Heart right ventricle (tissue), 16 donors: ENCODE measurements at regions not wholly inside any gene's neighbourhood (a gene's known extent, or its start where the extent isn't known, plus 50 kb on each side); places are given as distances from the start of the nearest gene placed in this dataset.

Experiments used
- ATAC-seq, 8 donors: fragments of 200-7000 bp; cut with Tn5 transposase; one replicate each; pipeline ENCODE4 v1.9.1; 2020; ENCODE audit warnings: mild to moderate bottlenecking in 8 of 8, moderate library complexity in 8 of 8, moderate number of reproducible peaks in 1 of 8
- DNase-seq, 2 donors: peaks; one replicate each; pipeline ENCODE4 v3.0.0-alpha.2; 2020
- H3K27ac ChIP-seq, 10 donors: fragments of 200-600 bp; sonication (generic) in 2 of 10; one replicate each; pipeline versions ENCODE4 v1.5.0 to v1.8.0; 2020 to 2022; ENCODE audit warnings: mild to moderate bottlenecking in 3 of 10
- H3K27me3 ChIP-seq, 7 donors: fragments of 200-600 bp; one replicate each; pipeline ENCODE4 v1.8.0; 2021 to 2022; ENCODE audit warnings: mild to moderate bottlenecking in 2 of 7
- H3K36me3 ChIP-seq, 9 donors: fragments of 200-600 bp; sonication (generic) in 1 of 9; one replicate each; pipeline versions ENCODE4 v1.5.0 to v1.8.0; 2020 to 2022; ENCODE audit warnings: mild to moderate bottlenecking in 2 of 9
- H3K4me1 ChIP-seq, 9 donors: fragments of 200-600 bp; sonication (generic) in 1 of 9; one replicate each; pipeline versions ENCODE4 v1.5.0 to v1.8.0; 2020 to 2022; ENCODE audit warnings: mild to moderate bottlenecking in 4 of 9
- H3K4me3 ChIP-seq, 10 donors: fragments of 200-600 bp; sonication (generic) in 2 of 10; one replicate each; pipeline versions ENCODE4 v1.5.0 to v1.8.0; 2020 to 2022; ENCODE audit warnings: mild to moderate bottlenecking in 7 of 10, moderate library complexity in 2 of 10
- H3K9me3 ChIP-seq, 11 donors: fragments of 200-600 bp in 10 of 11; sonication (generic) in 2 of 11; one replicate each; pipeline versions ENCODE4 v1.5.0 to v1.8.0; 2013 to 2022; ENCODE audit warnings: mild to moderate bottlenecking in 2 of 11, control low read depth in 1 of 11, moderate library complexity in 1 of 11
- CTCF ChIP-seq, 9 donors: fragments of 200-600 bp; sonication (generic) in 2 of 9; IDR thresholded peaks; one replicate each; pipeline versions ENCODE4 v1.5.0 to v1.8.0; 2021 to 2022; ENCODE audit warnings: antibody characterized with exemption in 9 of 9, mild to moderate bottlenecking in 5 of 9, moderate library complexity in 1 of 9
- WGBS, 2 donors: extraction: QIAGEN DNeasy Blood & Tissue Kit; methylation state at CpG; one replicate each; pipeline ENCODE4 v1.1.7; 2013; ENCODE audit warnings: inconsistent platforms in 1 of 2; 5-methylcytosine and 5-hydroxymethylcytosine counted together
- intact Hi-C, 10 donors: fragments of 100-400 bp; cut with DNase I; formaldehyde crosslinking; loops; one replicate each; pipeline versions ENCODE4 v1.11.1 to v1.14.2; 2022
- donor health status: Arrhythmogenic right ventricular cardiomyopathy.
- donor health status: ischemic (EF 13 %, LVEDD 7.1; RV severe dilation, severe dysfunction).
- donor health status: healthy with polysubstance abuse.
- donor health status: DM: no; HTN: yes; CAD: no.
- donor health status: DM: no; HTN: no; CAD: no.
- donor health status: ischemic (EF 25% LVEDD 6.9; RV normal size, moderate dysfunction).
- donor health status: ischemic (EF 25% LVEDD 5.7; RV mildly dilated, moderate dysfunction).
- donor health status: healthy.
- donor health status: DM: yes; HTN: yes; CAD: no.
- donor health status: Ischemic cardiomyopathy.
- donor health status: ischemic (EF 35%, LVEDD 5.7; RV mildly dilated, moderate dysfunction).
- donor health status: nonischemic (EF 11% LVEDD 7.7; RV severe dilation, severe dysfunction).
- donor health status: DM: yes; HTN: yes; CAD: no.
- donor health status: PGD.
- donor health status: ischemic (EF 29% LVEDD 5.4; RV normal size, mild dysfunction).
- donor health status: nonischemic (EF 23%, LVEDD 6.1; RV moderate dilation, normal function).

DNA sequence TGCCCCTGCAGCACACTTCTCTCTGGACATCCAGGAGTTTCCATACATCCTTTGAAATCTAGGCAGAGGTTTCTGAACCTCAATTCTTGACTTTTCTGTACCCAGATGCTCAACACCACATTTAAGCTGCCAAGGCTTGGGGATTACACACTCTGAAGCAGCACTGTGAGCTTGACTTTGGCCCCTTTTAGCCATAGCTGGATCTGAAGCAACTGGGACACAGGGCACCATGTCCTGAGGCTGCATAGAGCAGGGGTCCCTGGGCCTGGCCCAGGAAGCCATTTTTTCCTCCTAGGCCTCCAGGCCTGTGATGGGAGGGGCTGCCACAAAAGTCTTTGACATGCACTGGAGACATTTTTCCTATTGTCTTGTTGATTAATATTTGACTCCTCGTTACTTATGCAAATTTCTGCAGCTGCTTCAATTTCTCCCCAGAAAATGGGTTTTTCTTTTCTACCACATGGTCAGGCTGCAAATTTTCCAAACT lies 694.0 kb downstream of the DIPK2A start:
- intact Hi-C loops = no loop called here
- H3K4me1 ChIP-seq = no peaks in the 10 kb centered on the region
- ATAC-seq (no peak), DNase-seq (no peak)
- 74 to 79% methylated on average over 1 of the region's 1 CpG for WGBS, 2 donors
- H3K27me3 ChIP-seq = no peaks in the 10 kb centered on the region
- no peaks in the 10 kb centered on the region for H3K36me3 ChIP-seq
- H3K4me3 ChIP-seq = no peak overlapping the region
- H3K27ac ChIP-seq = no peak overlapping the region
- peaks cover 0 to 13% (median 3%) of the 10 kb centered on the region in 11 donors for H3K9me3 ChIP-seq
- TF ChIP-seq CTCF (IDR thresholded peaks at IDR 0.05) = no peak

- H3K9me3 ChIP-seq = peaks cover 0 to 6% (median 1%) of the 10 kb centered on the region in 11 donors
- H3K27me3 ChIP-seq = no peaks in the 10 kb centered on the region
- WGBS, 2 donors = 80% methylated on average over 3 of the region's 3 CpGs
- ATAC-seq = no peak
- intact Hi-C loops = no loop called here
- no peak overlapping the region for H3K27ac ChIP-seq
- H3K4me3 ChIP-seq = no peak overlapping the region
- H3K4me1 ChIP-seq = no peaks in the 10 kb centered on the region
- no peak for DNase-seq
- no peak for TF ChIP-seq CTCF (IDR thresholded peaks at IDR 0.05)
- H3K36me3 ChIP-seq = no peaks in the 10 kb centered on the region
These were observed 698.9 kb downstream of the DIPK2A start for GRCh38 chr3:144670571-144670970.

DNA sequence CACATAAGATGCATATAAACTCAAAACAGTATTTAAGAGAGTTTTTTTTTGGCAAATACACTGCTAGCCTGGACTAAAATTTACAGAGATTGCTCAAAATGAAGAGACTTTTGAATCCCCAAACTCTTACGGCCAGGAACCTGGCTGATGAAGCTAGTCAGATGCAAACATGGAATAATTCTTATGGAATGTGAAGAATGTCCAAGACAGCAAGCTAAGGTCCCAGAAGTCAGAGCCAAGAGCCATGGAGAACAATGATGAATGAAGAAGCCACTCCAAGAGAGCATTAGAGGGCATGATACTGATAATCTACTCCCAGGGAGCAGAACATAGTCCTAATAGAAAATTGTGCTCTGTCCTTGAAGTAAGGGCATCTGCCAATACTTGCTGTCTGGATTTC lies 705.5 kb downstream of the DIPK2A start:
- DNase-seq = no peak
- H3K4me1 ChIP-seq = no peaks in the 10 kb centered on the region
- no peak overlapping the region for H3K27ac ChIP-seq
- WGBS, 2 donors = 49 to 58% methylated on average over 1 of the region's 1 CpG
- no peak for TF ChIP-seq CTCF (IDR thresholded peaks at IDR 0.05)
- H3K9me3 ChIP-seq = no peaks in the 10 kb centered on the region
- H3K36me3 ChIP-seq = no peaks in the 10 kb centered on the region
- no peak for ATAC-seq
- no peak overlapping the region for H3K4me3 ChIP-seq
- intact Hi-C loops = no loop called here
- H3K27me3 ChIP-seq = no peaks in the 10 kb centered on the region

- Histone ChIP-seq H3K27me3 (no peaks in the 10 kb centered on the region), H3K36me3 (no peaks in the 10 kb centered on the region), H3K4me1 (no peaks in the 10 kb centered on the region), H3K9me3 (peaks cover 0 to 2% (median 0%) of the 10 kb centered on the region in 11 donors), H3K4me3 (no peak overlapping the region), H3K27ac (no peak overlapping the region)
- intact Hi-C loops = no loop called here
- WGBS, 2 donors = 85% methylated on average over 1 of the region's 1 CpG
- no peak for ATAC-seq
- TF ChIP-seq CTCF (IDR thresholded peaks at IDR 0.05) = no peak
- DNase-seq = no peak
These were observed 711.4 kb downstream of the DIPK2A start for GRCh38 chr3:144683065-144683464.
